Right lobe of liver (tissue), 4 donors: ENCODE measurements at regions not wholly inside any gene's neighbourhood (a gene's known extent, or its start where the extent isn't known, plus 50 kb on each side); places are given as distances from the start of the nearest gene placed in this dataset.

ENCODE experiments used
- POLR2A ChIP-seq: fragments of 450-650 bp; IDR thresholded peaks from one replicate; pipeline ENCODE4 v1.6.1; 2017; ENCODE audit warnings: antibody characterized with exemption, mild to moderate bottlenecking
- TF ChIP-seq, protein P1 (sequence below), 4 donors: fragments of 200-600 bp in 3 of 4; fragments of 450-650 bp in 1 of 4; IDR thresholded peaks; one replicate each; pipeline versions ENCODE4 v1.5.1 to v1.8.0; 2016 to 2022; ENCODE audit warnings: antibody characterized with exemption in 4 of 4, mild to moderate bottlenecking in 2 of 4
- donor health status: DM: no; HTN: no; CAD: no.
- donor health status: DM: no; HTN: no; CAD: no.
- donor health status: DM: no; HTN: yes; CAD: no.

DNA sequence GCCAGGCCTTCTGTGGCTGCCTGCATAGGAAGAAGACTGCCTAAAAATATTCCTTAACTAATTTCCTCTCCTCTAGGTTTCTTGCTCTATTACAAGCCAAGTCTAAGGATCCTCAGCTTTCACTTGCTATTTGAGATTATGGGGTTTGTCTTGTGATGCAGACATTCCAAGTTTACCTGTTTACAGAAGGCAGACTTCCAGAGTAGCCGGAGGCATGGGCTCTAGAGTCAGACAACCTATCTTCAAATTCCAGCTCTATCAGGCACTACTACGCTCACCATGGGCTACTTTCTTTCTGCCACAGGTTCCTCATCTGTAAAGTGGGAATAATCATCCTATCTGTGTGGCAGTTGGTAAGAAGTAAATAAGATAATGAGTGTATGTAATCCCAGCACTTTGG is 95.6 kb upstream of the BCL6 start:
- TF ChIP-seq, protein P1, sequence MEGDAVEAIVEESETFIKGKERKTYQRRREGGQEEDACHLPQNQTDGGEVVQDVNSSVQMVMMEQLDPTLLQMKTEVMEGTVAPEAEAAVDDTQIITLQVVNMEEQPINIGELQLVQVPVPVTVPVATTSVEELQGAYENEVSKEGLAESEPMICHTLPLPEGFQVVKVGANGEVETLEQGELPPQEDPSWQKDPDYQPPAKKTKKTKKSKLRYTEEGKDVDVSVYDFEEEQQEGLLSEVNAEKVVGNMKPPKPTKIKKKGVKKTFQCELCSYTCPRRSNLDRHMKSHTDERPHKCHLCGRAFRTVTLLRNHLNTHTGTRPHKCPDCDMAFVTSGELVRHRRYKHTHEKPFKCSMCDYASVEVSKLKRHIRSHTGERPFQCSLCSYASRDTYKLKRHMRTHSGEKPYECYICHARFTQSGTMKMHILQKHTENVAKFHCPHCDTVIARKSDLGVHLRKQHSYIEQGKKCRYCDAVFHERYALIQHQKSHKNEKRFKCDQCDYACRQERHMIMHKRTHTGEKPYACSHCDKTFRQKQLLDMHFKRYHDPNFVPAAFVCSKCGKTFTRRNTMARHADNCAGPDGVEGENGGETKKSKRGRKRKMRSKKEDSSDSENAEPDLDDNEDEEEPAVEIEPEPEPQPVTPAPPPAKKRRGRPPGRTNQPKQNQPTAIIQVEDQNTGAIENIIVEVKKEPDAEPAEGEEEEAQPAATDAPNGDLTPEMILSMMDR (IDR thresholded peaks at IDR 0.05): no peak
- no peak for TF ChIP-seq POLR2A
